Activated T-cell treated with anti-CD3 and anti-CD28 coated beads for 1 hour (primary cell): ENCODE measurements at regions not wholly inside any gene's neighbourhood (a gene's known extent, or its start where the extent isn't known, plus 50 kb on each side); places are given as distances from the start of the nearest gene placed in this dataset.

Experiments
- DNase-seq: peaks from one replicate; pipeline ENCODE4 v3.0.0-alpha.2; 2020; ENCODE audit warnings: low read depth

DNA sequence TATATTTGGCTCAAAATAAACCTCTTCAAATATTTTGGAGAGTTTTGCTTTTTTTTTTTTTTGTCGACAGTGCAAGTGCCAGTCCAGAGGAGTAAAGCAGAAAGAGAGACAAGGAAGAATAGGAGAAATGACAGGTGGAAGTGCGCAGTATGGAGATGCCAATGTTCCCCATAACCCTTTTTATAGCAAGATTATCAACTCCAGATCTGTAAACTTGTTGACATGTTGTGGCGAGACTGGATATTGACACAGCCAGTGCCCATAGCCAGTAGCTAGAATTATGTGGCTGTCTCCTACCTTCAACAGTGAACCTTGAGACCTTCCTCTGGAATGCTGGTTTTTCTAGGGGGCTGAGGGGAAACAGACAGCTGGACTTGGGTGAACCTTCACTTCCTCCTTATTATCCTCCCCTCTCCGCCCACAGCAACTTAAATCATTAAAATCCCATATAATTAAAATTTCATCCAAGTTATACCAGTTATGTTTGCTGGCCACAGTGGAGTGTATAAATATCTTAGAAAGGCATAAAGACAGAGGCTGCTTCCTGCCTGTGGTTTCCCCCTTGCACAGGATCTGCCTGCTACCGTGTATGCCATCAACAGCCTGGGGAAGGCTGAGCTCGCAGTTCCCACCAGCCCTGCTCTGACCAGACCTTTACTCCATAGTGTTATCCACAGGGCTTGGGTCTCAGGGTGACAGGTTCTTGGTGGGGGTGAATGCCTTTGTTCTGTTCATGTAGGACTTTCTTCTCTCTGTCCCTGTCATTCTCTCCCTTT, 112.3 kb upstream of the ANKH start:
- peak; percentile 4 for DNase-seq

DNA sequence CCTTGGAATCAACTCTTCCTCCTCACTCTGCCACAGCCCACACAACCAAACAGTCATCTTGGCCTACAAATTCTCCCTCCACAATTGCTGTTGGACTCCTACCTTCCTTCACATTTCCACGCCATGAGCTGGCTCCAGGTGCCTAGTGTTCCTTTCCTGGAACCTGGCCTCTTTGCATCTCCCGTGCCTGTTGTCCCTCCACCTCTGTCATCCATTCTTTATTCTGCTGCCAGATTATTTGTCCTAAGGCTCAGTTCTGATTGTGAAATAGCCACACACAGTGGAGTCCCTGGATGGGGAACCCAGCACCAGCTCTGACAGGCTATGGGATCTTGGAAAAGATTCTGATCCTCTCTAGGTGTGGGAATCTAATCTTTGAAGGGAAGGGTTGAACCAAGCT, 109.1 kb upstream of the ANKH start:
- no peak for DNase-seq

DNA sequence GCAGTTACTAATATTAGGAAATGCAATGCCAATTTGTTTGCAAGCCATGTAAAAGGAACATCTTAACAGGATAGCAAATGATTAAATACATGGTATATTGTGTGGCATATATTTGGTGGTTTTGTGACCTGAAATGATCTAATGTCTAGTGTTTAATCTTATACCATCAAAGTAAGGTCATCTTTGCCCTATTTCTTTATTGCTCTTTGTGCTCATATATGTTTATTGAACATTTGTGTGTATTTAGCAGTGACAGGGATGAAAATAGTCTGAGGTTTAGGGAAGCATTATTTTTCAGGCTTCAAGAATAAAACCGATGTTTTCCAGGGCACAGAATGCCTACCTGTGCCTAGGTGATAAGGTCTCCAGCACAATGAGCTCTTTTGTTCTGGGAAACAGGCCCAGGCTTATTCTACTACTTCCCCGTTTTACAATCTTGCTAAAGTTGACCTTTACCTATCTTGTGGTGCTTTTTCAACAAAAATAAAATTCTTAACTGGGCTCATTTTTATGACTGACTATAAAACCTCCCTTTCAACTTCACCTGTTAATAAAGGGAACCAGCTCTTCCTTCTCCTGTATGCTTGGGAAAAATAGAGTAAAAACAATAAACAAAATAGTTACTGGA, 105.6 kb upstream of the ANKH start:
- DNase-seq, result no peak

GRCh38 chr5:14976486-14976885, 104.9 kb upstream of the ANKH start:
- no peak for DNase-seq

DNA sequence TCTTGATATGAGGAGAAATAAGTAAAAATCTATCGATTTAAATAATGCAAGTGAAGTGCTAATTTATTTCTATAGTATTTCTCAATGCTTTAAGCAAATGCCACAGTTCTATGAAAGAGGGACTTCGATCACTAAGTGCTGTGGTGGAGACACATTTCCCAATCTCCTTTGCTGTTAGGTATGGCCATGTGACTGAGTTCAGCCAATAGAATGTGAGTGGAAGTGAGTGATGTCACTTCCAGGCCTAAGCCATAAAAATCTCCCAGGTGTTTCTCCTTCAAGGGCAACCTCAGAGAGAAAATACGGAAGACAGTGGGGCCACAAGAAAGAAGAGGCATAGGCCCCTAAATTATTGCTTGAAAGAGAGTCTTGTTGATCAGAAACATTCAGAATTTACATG, 100.3 kb upstream of the ANKH start:
- no peak for DNase-seq

DNA sequence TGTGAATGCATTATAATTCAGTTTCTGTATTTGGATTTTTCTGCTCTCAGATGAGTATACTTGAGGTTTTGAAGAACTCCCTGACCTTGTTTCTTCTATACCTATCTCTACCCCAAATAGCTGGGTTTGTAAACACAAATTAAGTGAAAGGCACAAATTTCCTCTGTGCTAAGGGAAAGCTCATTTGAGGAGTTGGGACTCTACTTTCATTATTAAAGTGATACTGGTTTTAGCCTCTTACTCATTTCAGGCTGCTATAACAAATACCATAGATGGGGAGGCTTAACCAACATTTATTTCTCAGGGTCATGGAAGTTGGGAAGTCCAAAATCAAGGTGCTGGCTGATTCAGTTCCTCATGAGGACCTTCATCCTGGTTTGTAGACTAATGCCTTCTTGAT, 97.2 kb upstream of the ANKH start:
- DNase-seq, result no peak

GRCh38 chr5:14967166-14967565, 95.6 kb upstream of the ANKH start:
- DNase-seq, result no peak

GRCh38 chr5:14965815-14966214, 94.2 kb upstream of the ANKH start:
- no peak for DNase-seq

DNA sequence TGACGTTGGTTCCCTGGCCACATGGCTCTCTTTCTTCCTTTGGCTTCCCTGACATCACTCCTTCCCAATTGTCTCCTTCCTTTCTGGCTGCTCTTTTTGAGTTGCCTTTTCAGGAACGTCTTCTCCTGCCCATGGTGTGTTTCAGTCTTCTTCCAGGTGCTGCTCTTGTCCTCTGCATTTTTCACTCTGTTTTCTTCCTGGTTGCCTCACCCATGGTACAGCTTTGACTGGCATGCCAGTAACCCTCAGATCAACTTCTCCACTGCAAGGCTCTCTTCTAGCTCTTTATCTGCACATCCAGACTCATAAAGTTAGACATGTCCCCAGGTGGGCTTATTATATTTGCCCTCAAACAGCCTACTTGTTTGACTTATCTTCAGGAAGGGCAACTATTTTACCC, 91.0 kb upstream of the ANKH start:
- no peak for DNase-seq

DNA sequence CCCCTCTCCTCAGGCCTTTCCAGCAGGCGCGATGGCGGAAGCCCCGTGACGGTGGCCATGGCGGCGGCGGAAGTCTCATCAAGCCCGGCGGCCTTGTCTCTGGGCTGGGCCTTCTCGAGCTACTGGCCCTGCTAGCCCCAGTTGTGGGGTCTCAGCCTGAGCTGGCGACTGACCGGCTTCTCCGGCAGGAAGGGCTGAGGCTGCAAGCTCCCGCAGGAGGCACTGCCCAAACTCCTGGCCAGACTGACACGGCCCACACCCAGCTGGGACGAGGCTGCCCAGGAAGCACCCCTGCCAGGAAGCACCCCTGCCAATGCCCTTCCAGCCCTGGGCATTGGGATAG, 88.5 kb upstream of the ANKH start:
- no peak for DNase-seq

DNA sequence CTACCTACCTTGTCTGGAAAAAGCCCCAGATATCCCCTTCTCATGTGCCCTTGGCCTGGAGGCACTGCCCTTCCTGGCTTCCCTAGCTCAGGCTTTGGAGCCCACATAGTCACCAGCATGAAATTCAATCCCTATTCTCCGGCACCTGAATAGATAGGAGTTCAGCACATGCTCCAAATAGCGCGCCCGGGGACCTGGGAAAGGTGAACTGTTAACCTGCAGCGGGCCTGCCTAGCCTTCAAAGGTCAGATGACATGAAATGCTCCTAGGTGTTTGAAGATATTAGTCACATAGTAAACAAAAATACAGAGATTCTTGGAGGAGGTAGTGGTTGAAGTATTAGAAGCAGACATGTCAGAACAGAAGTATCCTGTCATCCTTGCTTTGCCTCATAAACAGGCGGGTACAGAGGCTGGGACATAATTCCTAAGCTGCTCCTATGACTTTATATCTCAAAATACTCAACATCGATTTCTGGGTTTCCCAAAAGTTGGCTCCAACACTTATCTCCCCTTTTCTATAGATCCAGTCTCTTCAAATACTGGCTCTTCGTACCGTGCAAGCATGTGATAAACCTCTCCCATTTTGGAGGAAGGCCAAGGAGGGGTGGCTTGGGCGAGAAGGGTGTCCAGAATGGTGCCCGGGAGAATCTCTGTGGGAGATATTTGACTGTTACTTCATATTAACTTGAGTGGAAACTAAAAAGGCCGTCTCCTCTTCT, 88.0 kb upstream of the ANKH start:
- DNase-seq, result no peak

DNA sequence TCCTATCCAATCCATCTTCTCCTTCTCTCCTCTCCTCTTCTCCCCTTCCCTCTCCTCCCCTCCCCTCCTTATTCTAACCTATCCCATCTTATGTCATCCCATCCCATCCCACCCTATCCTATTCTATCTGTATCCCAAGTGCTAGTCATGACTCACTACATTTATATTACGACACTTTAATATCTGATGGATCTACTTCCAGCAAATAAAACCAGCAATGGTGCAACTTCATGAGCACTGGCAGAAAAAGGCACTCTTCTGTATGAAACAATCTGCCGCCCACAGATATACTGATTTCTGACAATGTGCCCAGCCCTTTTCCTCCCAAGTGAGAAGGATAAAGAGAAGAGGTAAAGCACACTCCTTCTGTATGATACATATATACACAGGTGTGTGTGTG, 86.6 kb upstream of the ANKH start:
- DNase-seq, result no peak

- no peak for DNase-seq
Measured at GRCh38 chr5:14956423-14957046, 85.0 kb upstream of the ANKH start.

DNA sequence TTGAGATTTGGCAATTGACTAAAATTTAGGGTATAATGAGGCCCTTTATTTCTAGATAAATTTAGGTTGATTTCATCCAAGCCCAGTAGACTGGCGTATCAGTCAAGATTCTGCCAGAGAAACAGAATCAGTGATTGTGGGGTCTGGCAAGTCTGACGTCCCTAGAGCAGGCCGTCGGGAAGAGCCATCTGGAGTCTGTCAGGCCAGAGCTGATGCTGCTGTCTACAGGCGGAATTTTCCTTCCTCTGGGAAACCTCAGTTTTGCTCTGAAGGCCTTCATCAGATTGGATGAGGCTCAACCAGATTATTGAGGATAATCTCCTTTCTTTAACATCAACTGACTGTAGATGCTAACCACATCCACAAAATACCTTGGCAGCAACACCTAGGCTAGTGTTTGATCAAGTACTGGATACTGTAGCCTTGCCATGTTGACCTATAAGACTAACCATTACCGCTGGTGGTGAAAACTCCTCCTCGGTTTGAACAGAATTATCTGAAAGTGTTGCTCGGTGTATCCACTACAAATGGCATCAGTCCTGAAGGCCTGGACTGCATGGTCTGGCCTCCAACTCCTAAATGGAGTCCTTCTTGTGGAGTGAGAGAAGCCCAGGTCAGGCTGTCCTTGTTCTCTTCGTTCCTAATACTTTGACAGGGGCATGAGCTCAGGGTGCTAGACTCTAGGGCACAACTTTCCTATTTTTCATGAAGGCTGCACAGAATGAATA, 83.2 kb upstream of the ANKH start:
- DNase-seq, result no peak

- DNase-seq, result no peak
Measured at GRCh38 chr5:14954216-14954615, 82.6 kb upstream of the ANKH start.

DNA sequence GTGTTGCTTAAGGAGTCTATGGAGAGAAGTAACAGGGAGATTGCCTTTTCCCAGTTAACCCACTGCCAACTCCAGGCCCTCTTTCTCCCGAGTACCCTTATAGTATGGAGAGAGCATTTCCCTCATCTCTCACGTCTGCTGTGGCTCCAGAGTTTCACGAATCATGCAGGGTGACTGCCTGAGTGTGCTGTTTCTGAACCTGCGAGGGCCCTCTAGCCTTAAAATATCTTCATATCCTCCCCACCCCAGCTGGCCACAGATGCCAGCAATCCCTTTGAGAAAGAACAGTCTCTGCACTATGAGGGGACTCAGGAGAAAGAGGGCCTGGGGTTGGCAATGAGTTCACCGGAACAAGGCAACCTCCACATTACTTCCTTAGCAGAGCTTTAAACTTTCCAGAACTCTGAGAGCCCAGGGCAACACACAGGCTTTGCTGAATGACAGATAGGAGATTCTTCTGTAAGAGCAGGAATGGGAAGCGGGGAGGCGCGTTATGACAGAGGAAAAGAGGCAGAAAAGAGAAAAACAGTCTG, 81.6 kb upstream of the ANKH start:
- no peak for DNase-seq

DNA sequence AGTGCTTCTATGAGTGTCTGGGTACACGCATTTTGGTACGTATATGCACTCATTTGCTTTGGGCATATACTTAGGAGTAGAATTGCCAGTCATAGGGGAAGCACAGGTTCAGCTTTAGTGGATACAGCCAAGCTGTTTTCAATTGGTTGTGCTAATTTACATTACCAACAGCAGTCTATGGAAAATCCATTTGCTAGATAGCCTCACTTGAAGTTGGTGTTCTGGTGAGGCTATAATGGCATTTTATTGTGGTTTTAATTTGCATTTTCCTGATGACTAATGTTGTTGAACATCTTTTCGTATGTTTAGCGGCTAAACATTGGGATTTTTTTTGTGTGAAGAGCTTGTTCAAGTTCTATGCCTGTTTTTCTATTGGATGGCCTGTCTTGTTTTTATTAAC, 76.8 kb upstream of the ANKH start:
- DNase-seq, result no peak

GRCh38 chr5:14946815-14947620, 75.4 kb upstream of the ANKH start:
- DNase-seq, result peak; percentile 3

- no peak for DNase-seq
Measured at GRCh38 chr5:14945450-14945849, 73.9 kb upstream of the ANKH start.

DNA sequence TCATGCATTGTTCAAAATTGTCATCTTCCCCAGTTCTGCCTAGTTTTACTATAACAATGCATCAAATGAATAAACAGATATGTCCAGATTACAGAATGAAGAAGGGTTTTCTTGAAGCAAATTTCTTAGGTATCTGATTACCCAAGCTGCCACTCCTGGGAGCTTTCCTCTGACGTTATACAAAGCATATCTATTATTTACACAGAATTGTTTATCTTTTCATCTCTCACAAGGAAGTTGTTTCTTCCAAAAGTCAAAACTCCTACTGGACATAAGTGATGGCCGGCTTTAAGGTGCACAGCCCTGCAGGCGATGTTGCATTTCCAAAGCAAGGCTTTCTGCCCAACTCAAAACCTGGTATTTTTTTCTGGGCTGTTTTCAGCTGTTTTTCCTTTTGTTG, 73.4 kb upstream of the ANKH start:
- no peak for DNase-seq

- DNase-seq, result no peak
Measured at GRCh38 chr5:14944350-14944739, 72.8 kb upstream of the ANKH start.
